NOMO-1 (cell line): ENCODE measurements at regions not wholly inside any gene's neighbourhood (a gene's known extent, or its start where the extent isn't known, plus 50 kb on each side); places are given as distances from the start of the nearest gene placed in this dataset.
A peak's percentile ranks its signal among the peaks of the same experiment; 100 is the strongest.

Source experiments
- DNase-seq, 2 experiments: peaks; one replicate each; lab custom pipeline; 2025; ENCODE audit not compliant: unreplicated experiment in 2 of 2; lab: John Stamatoyannopoulos, UW

DNA sequence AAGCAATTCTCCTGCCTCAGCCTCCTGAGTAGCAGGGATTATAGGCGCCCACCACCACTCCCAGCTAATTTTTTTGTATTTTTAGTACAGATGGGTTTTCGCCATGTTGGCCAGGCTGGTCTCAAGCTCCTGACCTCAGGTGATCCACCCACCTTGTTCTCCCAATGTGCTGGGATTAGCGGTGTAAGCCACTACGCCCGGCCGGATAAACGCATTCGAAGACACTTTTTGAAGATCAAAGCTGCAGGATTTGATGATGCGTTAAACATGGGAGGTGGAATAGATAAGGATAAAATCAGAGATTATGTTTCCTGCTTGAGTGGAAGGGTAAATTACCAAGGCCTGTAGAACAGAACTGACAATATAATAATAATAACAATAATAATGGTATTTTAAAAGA lies 389.4 kb upstream of the POU3F1 start:
- no peak for DNase-seq

DNA sequence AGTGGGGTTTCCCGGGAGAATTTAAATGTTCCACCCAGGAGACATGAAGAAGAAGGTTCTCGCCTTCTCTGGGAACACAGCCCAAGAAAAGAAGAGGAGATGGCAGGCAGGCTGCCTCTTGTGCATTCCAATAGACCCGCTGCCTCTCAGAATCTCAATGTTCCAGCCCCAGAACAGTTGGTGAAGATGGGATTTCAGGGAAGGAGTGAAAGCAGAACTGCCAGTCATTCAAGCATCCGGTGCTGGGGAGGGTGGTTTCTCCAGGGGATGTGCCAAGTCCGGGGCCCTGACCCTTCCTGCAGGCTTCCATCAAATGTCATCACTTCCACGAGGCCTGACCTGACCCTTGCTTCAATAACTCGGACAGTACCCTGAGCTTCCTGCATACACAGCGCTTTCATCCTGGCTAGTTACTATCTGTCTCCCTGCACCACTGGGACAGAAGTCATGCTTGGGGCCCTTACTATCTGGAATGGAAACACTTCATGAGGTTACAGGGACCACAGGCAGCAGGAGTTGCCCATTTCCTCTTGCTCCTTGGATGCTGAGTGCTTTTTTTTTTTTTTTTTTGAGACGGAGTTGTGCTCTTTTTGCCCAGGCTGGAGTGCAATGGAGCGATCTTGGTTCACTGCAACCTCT lies 386.6 kb upstream of the POU3F1 start:
- no peak for DNase-seq

DNA sequence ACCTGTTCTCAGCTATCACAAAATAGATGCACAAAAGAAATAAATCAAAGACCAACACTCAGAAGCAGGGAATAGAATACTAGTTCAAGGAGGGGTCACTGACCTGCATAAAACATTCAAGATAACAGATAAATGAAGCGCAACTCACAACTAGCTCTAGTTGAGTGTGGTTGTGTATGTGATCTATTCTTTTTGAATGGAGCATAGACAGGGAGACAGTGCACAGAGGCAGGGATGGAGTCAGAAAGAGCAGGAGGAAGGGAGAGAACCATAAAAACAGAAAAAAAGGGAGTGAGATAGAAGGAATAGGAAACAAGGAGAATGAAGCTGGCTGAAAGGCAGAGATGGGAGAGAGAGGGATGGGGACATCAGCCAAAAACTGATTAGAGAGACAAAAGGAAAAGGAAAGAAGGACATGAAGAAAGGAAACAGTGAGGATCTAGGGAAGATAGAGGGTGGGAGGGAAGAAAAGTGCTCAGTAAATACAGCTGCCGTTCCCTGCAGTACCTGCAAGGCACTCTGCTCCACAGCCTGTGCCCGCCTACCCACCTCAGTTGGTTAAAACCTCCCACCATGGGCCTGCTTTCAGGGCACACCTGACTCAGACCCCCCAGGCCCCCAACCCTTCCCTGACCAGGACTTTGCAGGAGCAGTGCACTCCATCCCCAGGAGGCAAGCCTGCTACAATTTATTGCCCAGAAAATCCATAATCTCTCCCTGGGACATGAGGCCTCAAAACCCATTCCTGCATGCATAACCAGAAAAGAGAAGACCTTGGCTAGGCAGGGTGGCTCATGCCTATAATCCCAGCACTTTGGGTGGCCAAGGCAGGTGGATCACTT lies 385.2 kb upstream of the POU3F1 start:
- no peak for DNase-seq

DNA sequence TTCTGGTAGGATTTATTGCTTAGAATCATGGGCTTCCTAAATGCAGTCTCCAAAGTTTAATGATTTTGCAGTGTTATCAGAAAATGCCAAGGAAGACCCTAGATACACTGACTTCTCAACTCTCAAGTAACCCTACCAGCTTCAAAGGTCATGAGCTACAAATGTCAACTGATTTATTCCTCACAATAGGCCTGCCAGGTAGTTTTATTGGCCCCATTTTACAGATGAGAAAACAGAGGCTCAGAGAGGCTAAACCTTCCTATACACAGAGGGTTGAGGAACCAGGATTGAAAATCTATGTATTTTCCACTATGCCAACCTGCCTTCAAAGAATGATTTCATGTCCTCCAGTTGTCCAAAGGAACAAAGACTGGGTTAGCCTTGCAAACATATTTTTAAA lies 384.4 kb upstream of the POU3F1 start:
- no peak for DNase-seq

DNA sequence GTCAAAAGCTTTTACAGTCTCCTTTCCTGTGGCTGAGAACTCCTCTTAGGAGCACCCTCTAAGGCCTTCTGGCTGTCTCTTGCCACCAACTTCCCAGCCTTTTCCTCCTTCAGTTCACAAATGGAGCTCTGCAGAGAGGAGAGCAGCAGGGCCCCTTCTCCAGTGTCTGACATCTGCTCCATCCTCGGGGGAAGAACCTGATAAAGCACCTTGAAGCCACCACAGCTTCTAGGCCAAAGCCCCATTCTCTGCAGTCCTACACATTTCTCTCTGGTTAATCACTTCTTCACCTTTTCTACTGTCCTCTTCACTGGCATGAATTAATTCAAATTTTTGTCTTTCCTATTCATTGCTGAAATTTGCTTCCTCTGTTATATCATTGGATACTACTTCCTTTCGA lies 378.1 kb upstream of the POU3F1 start:
- DNase-seq, result no peak

DNA sequence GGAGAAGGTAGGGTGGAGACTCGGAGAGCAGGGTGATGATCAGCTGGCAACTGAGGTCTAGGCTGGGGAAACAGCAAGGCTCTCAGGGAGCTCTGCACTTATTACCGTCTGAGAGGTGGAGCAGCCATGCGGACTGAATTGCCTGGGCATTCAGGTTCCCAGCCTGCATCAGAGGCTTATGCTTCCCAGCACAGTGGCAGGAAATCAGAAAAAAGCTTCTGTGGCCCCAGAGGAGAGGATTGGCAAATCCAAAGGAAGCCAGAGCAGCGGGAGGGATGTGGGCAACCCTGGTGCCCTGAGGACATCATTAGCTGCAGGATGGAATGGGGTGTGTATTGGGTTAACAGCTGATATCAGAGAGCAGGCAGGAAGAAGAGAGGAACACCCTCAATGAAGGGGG lies 374.1 kb upstream of the POU3F1 start:
- no peak for DNase-seq

DNA sequence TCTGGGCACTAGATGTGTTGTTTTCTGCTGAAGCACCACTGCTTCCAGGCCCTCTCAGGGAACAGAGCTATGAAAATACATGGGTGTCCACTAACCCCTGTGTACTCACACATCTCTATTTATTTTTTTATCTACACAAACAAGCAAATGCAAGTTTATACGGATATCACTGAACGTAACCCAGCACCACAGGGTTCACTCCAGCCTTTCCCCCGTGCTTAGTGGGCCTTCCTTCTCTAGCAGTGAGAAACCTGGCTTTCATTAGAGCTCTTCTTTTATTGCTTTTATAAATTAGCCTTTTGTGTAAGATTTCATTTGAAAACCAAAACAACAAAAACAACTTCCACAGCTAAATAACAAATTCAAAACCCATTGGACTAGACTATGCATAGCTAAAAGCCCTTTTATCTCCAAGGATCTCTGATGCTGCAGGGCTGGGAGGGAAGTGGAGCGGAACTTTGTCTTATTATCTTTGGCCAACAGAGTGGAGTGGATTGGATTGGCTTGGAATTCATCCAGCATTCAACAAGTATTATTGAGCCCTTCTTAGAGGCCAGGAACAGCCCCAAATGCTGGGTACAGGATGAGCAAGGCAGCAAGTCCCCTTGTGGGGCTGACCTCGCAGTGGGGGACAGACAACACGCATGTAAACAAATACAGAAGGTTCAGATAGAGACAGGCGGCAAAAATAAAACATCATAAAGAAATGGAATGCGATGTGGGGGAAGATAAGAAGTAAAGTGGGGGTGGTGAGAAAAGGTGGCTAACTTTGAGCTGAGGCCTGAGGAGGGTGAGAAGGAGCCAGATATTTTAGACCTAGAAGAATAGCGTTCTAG lies 371.8 kb upstream of the POU3F1 start:
- DNase-seq, result no peak

DNA sequence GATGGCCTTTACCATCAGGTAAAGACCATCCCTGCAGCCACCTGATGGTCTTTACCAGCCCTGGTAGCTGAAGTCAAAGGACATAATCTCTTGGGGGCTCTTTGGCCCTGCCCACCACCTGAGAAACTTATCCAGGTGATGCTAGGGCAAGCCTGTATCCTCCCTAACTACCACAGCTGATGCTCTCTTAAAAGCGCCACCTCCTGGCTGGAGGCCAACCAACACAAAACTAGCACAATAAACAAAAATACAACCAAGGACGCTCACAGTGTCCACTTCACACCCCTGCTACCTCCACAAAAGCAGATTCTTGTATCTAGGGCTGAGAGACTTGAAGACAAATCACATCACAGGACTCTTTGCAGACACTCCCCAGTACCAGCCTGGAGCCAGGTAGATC lies 357.1 kb upstream of the POU3F1 start:
- DNase-seq, result no peak

DNA sequence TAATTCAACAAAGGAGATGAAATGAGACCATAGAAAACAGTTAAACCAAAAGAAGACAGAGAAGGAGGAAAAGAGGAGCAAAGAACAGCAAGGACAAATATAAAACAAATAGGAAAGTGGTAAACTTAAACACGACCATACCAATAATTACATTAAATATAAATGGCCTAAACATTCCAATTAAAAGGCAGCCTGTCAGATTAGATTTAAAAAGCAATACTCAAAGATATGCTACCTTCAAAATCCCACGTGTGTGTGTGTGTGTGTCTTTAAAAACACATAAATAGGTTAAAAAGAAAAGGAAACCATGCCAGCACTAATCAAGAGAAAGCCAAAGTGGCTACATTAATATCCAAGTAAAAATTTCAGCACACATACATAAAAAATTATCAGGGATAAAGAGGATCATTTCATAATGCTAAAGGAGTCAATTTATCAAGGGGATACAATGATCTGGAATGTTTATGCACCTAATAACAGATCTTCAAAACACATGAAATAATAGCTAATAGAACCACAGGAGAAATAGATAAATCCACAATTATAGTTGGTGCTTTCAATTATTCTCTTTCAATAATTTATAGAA lies 355.7 kb upstream of the POU3F1 start:
- DNase-seq, result no peak

DNA sequence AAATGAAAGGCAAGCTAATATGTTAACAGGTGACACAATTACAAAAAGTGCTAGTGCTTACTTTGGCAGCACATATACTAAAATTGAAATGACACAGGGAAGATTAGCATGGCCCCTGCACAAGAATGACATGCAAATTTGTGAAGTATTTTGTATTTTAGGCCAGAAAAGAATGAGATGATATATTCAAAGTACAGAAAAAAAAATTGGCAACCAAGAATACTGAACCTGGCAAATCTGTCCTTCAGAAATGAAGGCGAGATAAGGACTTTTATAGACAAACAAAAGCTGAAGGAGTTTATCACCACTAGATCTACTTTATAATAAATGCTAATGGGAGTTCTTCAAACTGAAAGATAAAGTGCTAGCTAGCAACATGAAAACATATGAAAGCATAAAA lies 350.0 kb upstream of the POU3F1 start:
- no peak for DNase-seq

DNA sequence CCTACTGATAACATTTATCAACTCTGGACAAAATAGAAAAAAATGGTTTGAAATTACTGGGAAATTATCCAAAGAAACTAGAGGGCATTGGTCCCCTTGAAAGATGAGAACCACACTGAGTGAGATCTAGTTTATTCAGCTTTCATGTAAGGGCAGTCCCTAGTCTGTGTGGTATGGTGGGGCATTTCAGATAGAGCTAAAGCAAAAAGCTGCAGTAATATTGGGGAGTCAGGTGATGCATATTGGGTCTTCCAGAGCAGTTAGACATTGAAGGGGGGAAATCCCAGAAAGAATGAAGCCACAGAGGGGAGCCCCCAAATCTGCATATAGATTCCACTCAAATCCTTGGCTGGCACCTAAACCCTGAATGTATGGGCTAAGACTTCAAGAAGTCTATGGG lies 347.7 kb upstream of the POU3F1 start:
- no peak for DNase-seq

DNA sequence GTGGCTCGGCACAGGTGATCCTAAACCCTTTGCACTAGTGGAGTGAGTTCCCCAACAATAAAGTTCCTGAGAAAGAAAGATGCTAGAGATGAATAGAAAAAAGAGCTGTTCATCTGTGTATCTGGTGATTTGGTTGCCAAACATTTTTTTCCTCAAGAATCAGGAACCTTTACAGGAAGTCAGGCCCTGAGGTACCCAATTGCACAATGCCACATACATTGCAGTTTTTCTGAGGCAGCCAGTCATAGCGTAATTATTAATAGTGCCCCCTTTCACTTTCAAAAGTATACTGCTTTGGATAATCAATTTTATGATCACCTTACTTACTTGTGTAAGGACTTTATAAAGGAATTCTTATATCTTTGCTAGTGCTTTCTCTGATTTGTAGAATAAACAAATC lies 346.3 kb upstream of the POU3F1 start:
- DNase-seq, result peak; percentile 37 to 79

DNA sequence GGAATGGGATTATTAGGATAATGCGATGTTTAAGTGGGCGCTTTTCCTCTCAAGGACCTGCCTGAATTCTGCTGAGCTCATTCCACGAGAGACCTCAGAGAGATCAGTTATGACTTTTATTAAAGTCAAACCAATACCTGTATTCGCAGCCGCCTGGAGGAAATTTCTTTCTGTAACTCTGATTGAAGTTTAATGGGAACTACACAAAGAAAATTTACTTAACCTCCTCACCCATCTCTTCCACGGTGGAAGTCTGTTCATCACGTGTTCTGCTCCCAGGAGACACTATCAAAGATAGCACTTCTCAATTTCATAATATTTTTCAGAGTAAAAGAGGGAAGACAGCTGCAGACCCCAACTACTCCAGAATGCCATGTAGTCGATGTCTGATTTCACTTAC lies 334.7 kb upstream of the POU3F1 start:
- DNase-seq, result no peak

DNA sequence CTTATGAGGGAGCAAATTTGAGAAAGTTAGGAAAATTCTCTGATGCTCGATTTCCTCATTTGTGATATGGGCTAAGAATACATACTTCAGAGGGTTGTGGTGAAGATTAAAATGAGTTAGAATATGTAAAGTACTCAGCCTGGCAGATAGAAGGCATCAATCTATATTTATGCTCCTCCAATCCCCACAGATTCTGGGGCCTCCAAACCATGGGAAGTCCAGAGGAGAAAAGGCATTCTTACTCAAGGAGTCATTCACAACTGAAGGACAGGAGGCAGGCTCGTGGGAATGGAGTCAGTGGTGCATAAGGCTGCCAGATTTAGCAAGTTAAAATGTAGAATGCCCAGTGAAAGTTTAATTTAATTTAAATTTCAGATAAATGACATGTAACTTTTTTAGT lies 330.0 kb upstream of the POU3F1 start:
- no peak for DNase-seq

DNA sequence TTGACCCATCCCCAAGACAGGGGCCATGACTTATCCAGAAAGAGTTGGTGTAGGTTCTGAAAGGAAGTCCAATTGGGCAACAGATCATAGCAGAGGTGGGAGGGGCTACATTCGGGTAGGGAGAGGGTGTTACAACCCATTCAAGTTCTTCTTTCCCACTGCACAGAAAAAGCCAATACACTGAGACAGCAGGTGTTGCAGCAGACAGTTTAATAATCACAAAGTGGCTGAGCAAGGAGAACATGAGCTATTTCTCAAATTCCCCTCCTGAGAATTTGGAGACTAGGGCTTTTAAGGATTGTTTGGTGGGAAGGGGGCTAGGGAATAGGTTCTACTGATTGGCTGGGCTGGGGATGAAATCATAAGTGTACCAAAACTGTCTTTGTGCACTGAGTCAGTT lies 328.4 kb upstream of the POU3F1 start:
- DNase-seq, result no peak

DNA sequence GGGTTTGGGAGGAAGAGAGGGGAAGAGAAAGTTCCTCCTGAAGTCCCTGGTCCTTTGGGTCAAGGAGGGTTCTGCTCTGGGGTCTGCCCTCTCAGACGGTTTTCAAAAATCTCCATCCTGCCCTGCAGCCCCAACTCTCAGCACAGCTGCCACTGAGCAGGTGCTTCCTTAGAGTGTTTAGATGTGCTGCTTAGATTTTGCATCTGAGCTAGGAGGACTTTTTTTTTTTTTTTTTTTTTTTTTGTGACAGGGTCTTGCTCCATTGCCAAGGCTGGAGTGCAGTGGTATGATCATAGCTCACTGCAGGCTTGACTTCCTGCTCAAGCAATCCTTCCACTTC lies 324.9 kb upstream of the POU3F1 start:
- DNase-seq, result no peak

DNA sequence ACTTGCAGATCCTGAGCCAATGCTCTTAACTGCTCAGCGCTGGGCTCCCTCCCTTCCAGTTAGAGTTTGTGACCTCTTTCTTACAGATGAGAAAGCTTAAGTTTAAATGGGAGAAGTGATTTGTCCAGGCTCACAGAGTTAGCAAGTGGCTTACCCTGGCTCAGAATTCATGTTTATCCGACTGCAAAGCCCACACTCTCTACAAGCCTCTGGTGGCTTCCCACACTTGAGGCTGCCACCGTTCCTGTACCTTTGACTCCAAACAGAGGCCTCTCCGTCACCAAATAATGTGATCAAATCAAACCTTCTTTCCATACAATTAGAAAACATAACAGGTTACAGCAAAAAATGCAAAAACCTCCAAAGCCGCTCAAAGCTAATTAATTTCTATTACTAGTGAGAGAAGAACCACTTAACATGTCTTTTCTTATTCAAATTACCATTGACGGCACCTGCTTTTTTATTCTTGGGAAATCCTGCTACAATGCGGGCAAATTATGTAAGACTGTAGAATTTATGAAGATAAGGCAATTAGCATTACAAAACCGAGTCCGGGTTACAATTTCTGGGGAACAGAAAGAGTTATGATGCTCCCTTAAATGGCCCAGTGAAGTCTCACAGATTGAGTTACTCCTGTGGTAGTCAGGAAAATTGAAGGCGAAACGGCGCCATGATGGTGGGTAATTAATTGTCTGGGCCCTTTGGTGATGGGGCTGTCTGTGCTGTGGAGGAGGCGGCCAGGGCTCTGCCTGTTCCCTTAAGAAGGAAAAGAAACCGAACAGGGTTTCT lies 324.3 kb upstream of the POU3F1 start:
- peak; percentile 37 to 59 for DNase-seq

DNA sequence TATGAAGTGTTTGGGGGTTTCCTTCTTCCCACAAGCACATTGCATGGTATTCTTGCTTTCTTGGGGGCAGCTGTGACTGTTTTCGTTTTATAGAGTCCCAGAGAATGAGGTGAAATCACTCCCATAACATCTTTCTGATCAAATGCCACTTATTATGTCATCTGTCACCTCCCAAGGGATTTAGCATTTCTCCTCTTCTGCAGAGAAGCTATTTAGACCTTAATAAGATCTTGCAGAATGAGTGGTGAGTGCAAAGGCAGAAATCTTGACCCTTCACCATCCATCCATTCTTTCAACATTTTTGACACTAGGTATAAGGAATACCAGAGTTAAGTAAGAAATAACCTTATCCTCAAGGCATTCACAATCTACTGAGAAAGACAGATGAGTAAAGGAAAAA lies 318.6 kb upstream of the POU3F1 start:
- no peak for DNase-seq

DNA sequence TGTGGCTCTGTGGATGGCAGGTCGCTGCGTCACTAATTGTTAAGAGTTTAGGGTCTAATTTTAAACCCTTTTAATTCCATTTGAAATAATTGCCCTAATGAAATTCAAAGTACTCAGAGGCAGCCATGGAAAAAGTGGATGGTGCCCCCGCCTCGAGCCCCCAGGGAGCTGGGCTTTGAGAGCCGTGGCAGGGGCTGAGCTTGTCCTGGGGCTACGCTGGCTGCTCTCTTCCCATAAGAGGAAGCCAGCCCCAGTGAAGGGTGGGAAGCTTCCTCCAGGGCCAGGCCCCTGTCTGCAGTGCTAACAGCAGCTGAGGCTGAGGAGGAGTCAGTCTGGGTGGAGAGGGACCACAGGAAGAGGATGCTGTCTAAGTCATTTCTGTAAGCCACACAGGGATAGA lies 315.0 kb upstream of the POU3F1 start:
- no peak for DNase-seq

DNA sequence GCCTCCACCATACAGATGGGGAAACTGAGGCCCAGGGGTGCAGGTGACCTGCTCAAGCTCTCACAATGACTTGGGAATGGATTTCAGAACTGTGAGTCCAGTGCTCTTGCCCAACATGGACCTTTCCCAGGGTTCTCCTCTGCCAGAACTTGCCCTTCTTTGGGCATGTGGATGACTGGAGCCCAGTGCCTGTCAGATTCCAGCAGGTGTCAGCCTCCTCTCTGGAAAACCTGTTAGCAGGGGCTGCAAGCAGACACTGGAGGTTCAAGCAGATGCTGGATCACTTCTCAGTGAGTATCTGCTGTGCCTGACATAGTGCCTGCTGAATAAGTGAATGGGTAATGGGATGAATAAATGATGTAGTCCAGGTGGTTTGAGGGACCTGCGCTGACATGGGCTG lies 314.2 kb upstream of the POU3F1 start:
- no peak for DNase-seq

DNA sequence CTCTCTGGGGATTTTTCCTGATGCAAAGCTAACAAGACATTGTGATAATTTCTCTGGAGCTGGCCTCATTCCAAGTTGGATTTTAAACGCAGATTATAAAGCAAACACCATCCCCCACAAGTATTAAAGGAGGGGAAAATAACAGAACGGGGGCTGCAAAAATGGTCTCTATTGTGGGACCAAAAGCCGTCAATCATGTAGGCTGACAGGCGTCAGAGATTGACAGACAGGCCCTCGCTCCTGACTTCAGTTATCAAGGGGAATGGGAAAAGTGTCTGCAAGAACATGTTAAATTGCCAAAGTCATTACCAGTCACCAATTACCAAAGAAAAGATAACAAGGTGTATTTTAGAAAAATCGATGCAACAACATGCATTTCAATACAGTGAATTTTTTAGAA lies 307.4 kb upstream of the POU3F1 start:
- no peak for DNase-seq
